DMS114 treated with DMSO at 0.1 percent for 48 hours (cell line): ENCODE measurements at regions not wholly inside any gene's neighbourhood (a gene's known extent, or its start where the extent isn't known, plus 50 kb on each side); places are given as distances from the start of the nearest gene placed in this dataset.

Source experiments
- DNase-seq: peaks from one replicate; lab custom pipeline; 2025; ENCODE audit not compliant: unreplicated experiment; lab: John Stamatoyannopoulos, UW

GRCh38 chr5:21694567-21694966 lies 1158.6 kb downstream of the CDH12 start:
- no peak for DNase-seq

GRCh38 chr5:21693591-21693990 lies 1159.6 kb downstream of the CDH12 start:
- DNase-seq, result no peak

- no peak for DNase-seq
These were observed 1163.6 kb downstream of the CDH12 start for GRCh38 chr5:21689587-21689986.

GRCh38 chr5:21688655-21689054 lies 1164.5 kb downstream of the CDH12 start:
- no peak for DNase-seq

- no peak for DNase-seq
These were observed 1165.5 kb downstream of the CDH12 start for GRCh38 chr5:21687621-21688020.

- no peak for DNase-seq
These were observed 1166.4 kb downstream of the CDH12 start for GRCh38 chr5:21686706-21687105.

- no peak for DNase-seq
These were observed 1167.6 kb downstream of the CDH12 start for GRCh38 chr5:21685522-21685921.

- DNase-seq, result no peak
These were observed 1168.2 kb downstream of the CDH12 start for GRCh38 chr5:21684992-21685391.

- no peak for DNase-seq
These were observed 1171.2 kb downstream of the CDH12 start for GRCh38 chr5:21681911-21682310.

- no peak for DNase-seq
These were observed 1172.5 kb downstream of the CDH12 start for GRCh38 chr5:21680641-21681040.

GRCh38 chr5:21680196-21680595 lies 1172.9 kb downstream of the CDH12 start:
- DNase-seq, result no peak

- DNase-seq, result no peak
These were observed 1174.6 kb downstream of the CDH12 start for GRCh38 chr5:21678526-21678925.

- DNase-seq, result no peak
These were observed 1180.2 kb downstream of the CDH12 start for GRCh38 chr5:21672911-21673310.

- no peak for DNase-seq
These were observed 1180.8 kb downstream of the CDH12 start for GRCh38 chr5:21672360-21672759.

GRCh38 chr5:21665524-21665923 lies 1187.6 kb downstream of the CDH12 start:
- DNase-seq, result no peak

- DNase-seq, result no peak
These were observed 1190.1 kb downstream of the CDH12 start for GRCh38 chr5:21663082-21663481.

GRCh38 chr5:21661184-21661583 lies 1192.0 kb downstream of the CDH12 start:
- DNase-seq, result no peak

GRCh38 chr5:21654556-21654955 lies 1198.6 kb downstream of the CDH12 start:
- no peak for DNase-seq

GRCh38 chr5:21649969-21650368 lies 1203.2 kb downstream of the CDH12 start:
- no peak for DNase-seq

- DNase-seq, result no peak
These were observed 1206.7 kb downstream of the CDH12 start for GRCh38 chr5:21646469-21646868.

GRCh38 chr5:21644032-21644431 lies 1209.1 kb downstream of the CDH12 start:
- DNase-seq, result no peak

GRCh38 chr5:21642312-21642711 lies 1210.8 kb downstream of the CDH12 start:
- no peak for DNase-seq

GRCh38 chr5:21623831-21624230 lies 1229.3 kb downstream of the CDH12 start:
- DNase-seq, result no peak

- no peak for DNase-seq
These were observed 1237.9 kb downstream of the CDH12 start for GRCh38 chr5:21615195-21615765.
